DND-41 (cell line): ENCODE measurements at regions not wholly inside any gene's neighbourhood (a gene's known extent, or its start where the extent isn't known, plus 50 kb on each side); places are given as distances from the start of the nearest gene placed in this dataset.

Source experiments
- EZH2 ChIP-seq: IDR thresholded peaks from 3 replicates; pipeline ENCODE4 v1.6.1; 2012; ENCODE audit warnings: borderline replicate concordance, low read depth, mild to moderate bottlenecking, moderate library complexity, low read length, inconsistent platforms; ENCODE audit not compliant: severe bottlenecking
- TF ChIP-seq, protein P1 (sequence below): IDR thresholded peaks from 2 replicates; pipeline ENCODE4 v1.5.1; 2012; ENCODE audit warnings: borderline replicate concordance, low read length, moderate library complexity, mild to moderate bottlenecking; ENCODE audit not compliant: poor library complexity, severe bottlenecking; ENCODE audit errors: extremely low read depth

- TF ChIP-seq, protein P1, sequence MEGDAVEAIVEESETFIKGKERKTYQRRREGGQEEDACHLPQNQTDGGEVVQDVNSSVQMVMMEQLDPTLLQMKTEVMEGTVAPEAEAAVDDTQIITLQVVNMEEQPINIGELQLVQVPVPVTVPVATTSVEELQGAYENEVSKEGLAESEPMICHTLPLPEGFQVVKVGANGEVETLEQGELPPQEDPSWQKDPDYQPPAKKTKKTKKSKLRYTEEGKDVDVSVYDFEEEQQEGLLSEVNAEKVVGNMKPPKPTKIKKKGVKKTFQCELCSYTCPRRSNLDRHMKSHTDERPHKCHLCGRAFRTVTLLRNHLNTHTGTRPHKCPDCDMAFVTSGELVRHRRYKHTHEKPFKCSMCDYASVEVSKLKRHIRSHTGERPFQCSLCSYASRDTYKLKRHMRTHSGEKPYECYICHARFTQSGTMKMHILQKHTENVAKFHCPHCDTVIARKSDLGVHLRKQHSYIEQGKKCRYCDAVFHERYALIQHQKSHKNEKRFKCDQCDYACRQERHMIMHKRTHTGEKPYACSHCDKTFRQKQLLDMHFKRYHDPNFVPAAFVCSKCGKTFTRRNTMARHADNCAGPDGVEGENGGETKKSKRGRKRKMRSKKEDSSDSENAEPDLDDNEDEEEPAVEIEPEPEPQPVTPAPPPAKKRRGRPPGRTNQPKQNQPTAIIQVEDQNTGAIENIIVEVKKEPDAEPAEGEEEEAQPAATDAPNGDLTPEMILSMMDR: no peak
- no peak for TF ChIP-seq EZH2
Observed at GRCh38 chr5:124445070-124445619, 301.3 kb downstream of the ZNF608 start.
